ENCODE measurements at regions not wholly inside any gene's neighbourhood (a gene's known extent, or its start where the extent isn't known, plus 50 kb on each side); places are given as distances from the start of the nearest gene placed in this dataset.

- DNase-seq (ENCODE audit: low read depth in 4 of 4, low spot score in 2 of 4): no peak
Observed at GRCh38 chr1:221806984-221807383, 65.1 kb upstream of the DUSP10 start.

- no peak for DNase-seq (ENCODE audit: low read depth in 4 of 4, low spot score in 2 of 4)
Observed at GRCh38 chr1:221806236-221806635, 64.3 kb upstream of the DUSP10 start.

- no peak for DNase-seq (ENCODE audit: low read depth in 4 of 4, low spot score in 2 of 4)
Observed at GRCh38 chr1:221805121-221805520, 63.2 kb upstream of the DUSP10 start.

GRCh38 chr1:221804303-221804702 lies 62.4 kb upstream of the DUSP10 start:
- DNase-seq (ENCODE audit: low read depth in 4 of 4, low spot score in 2 of 4): no peak

GRCh38 chr1:221801773-221802516 lies 60.1 kb upstream of the DUSP10 start:
- DNase-seq (ENCODE audit: low read depth in 4 of 4, low spot score in 2 of 4): no peak

- DNase-seq (ENCODE audit: low read depth in 4 of 4, low spot score in 2 of 4): no peak
Observed at GRCh38 chr1:221801251-221801661, 59.4 kb upstream of the DUSP10 start.

GRCh38 chr1:221800831-221801230 lies 58.9 kb upstream of the DUSP10 start:
- DNase-seq (ENCODE audit: low read depth in 4 of 4, low spot score in 2 of 4): no peak

- no peak for DNase-seq (ENCODE audit: low read depth in 4 of 4, low spot score in 2 of 4)
Observed at GRCh38 chr1:221797506-221797905, 55.6 kb upstream of the DUSP10 start.

GRCh38 chr1:221796700-221797099 lies 54.8 kb upstream of the DUSP10 start:
- DNase-seq (ENCODE audit: low read depth in 4 of 4, low spot score in 2 of 4): no peak

GRCh38 chr1:221795380-221795779 lies 53.5 kb upstream of the DUSP10 start:
- DNase-seq (ENCODE audit: low read depth in 4 of 4, low spot score in 2 of 4): no peak

- DNase-seq (ENCODE audit: low read depth in 4 of 4, low spot score in 2 of 4): no peak
Observed at GRCh38 chr1:221794935-221795334, 53.0 kb upstream of the DUSP10 start.

- no peak for DNase-seq (ENCODE audit: low read depth in 4 of 4, low spot score in 2 of 4)
Observed at GRCh38 chr1:221794079-221794670, 52.3 kb upstream of the DUSP10 start.

GRCh38 chr1:221793439-221794078 lies 51.7 kb upstream of the DUSP10 start:
- DNase-seq (ENCODE audit: low read depth in 4 of 4, low spot score in 2 of 4): no peak

GRCh38 chr1:221791846-221792245 lies 50.0 kb upstream of the DUSP10 start:
- DNase-seq (ENCODE audit: low read depth in 4 of 4, low spot score in 2 of 4): no peak

All from left renal cortex interstitium (tissue), 4 donors.